ENCODE measurements at regions not wholly inside any gene's neighbourhood (a gene's known extent, or its start where the extent isn't known, plus 50 kb on each side); places are given as distances from the start of the nearest gene placed in this dataset.

DNA sequence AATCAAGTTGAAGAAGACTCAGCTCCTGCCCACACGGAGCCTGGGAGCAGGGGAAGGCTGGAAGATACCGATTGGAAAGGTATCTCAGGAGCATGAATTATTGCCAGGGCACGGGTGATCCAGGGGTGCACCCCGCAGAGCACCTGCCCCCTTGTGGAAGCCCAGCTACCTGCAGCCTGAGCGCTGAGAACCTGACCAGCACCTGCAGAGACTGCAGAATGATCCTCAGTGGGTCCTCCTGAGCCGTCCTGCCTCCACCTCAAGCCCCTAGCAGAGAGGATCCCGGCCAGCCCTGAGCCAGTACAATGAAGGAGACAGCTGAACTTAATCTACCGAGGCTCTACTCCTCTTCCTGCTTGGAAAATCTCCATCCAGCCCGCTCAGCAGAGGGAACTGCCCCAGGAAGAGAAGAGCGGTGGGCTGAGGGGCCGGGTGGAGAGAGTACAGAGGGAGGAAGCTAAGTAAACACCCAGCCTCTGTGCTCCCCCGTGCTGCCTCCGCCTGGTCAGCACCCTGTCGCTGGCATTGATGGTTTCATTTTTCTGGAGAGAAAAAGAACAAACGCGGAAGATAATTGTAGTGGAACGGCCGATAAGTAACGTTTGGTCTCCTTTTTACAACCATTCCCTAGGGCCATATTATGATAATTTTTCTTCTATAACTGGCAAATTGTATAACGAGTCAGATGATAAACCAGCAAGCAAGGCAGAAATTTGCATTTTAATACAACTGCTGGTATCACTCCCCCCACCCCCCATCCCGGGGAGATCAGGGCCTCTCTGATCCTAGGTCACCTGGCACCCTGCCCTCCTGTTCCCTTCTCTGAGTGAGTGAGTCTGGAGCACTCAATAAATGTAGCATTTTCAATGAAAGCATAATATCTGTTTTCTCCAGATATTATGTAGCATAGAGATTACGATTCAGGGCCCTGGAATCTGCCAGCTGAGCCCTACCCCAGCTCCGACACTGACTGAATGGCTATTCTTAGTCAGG lies 204.5 kb upstream of the RPL38 start:
- TF ChIP-seq, protein P1, sequence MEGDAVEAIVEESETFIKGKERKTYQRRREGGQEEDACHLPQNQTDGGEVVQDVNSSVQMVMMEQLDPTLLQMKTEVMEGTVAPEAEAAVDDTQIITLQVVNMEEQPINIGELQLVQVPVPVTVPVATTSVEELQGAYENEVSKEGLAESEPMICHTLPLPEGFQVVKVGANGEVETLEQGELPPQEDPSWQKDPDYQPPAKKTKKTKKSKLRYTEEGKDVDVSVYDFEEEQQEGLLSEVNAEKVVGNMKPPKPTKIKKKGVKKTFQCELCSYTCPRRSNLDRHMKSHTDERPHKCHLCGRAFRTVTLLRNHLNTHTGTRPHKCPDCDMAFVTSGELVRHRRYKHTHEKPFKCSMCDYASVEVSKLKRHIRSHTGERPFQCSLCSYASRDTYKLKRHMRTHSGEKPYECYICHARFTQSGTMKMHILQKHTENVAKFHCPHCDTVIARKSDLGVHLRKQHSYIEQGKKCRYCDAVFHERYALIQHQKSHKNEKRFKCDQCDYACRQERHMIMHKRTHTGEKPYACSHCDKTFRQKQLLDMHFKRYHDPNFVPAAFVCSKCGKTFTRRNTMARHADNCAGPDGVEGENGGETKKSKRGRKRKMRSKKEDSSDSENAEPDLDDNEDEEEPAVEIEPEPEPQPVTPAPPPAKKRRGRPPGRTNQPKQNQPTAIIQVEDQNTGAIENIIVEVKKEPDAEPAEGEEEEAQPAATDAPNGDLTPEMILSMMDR (IDR thresholded peaks at IDR 0.05) = peak; percentile 62 to 82 (median 81)
- no peak for TF ChIP-seq POLR2A (IDR thresholded peaks at IDR 0.05)

Measured in transverse colon (tissue), 3 donors.